ENCODE measurements at regions not wholly inside any gene's neighbourhood (a gene's known extent, or its start where the extent isn't known, plus 50 kb on each side); places are given as distances from the start of the nearest gene placed in this dataset.
A peak's percentile ranks its signal among the peaks of the same experiment; 100 is the strongest.

- Histone ChIP-seq H3K4me3 (no peak overlapping the region), H3K27ac (no peak overlapping the region), H3K27me3 (no peaks in the 10 kb centered on the region), H3K9me3 (no peaks in the 10 kb centered on the region), H3K4me1 (peaks cover 3% of the 10 kb centered on the region), H3K9ac (ENCODE audit: low read depth in 2 of 2, low read length in 2 of 2) (no peak overlapping the region), H3K36me3 (no peaks in the 10 kb centered on the region)
- TF ChIP-seq CTCF (IDR thresholded peaks at IDR 0.05) = no peak
- DNase-seq = no peak
- intact Hi-C loops (cut with DNase I) = no loop called here
Measured at GRCh38 chr4:79211490-79211889, 114.4 kb downstream of the NAA11 start.

- H3K27ac ChIP-seq = peak overlapping the region; percentile 34
Measured at GRCh38 chr4:79210636-79211049, 115.2 kb downstream of the NAA11 start.

GRCh38 chr4:79209822-79210635, 115.8 kb downstream of the NAA11 start:
- peak; percentile 78 for DNase-seq
- H3K36me3 ChIP-seq = no peaks in the 10 kb centered on the region
- H3K27ac ChIP-seq = peak overlapping the region; percentile 34
- intact Hi-C loops (cut with DNase I) = no loop called here
- no peak for TF ChIP-seq CTCF (IDR thresholded peaks at IDR 0.05)
- H3K9me3 ChIP-seq = no peaks in the 10 kb centered on the region
- H3K9ac ChIP-seq (ENCODE audit: low read depth in 2 of 2, low read length in 2 of 2) = no peak overlapping the region
- no peaks in the 10 kb centered on the region for H3K27me3 ChIP-seq
- peaks cover 3% of the 10 kb centered on the region for H3K4me1 ChIP-seq
- no peak overlapping the region for H3K4me3 ChIP-seq

More at GRCh38 chr4:79210636-79211049, 115.2 kb downstream of the NAA11 start:
- H3K9ac ChIP-seq (ENCODE audit: low read depth in 2 of 2, low read length in 2 of 2) = no peak overlapping the region
- H3K27me3 ChIP-seq = no peaks in the 10 kb centered on the region
- intact Hi-C loops (cut with DNase I) = no loop called here
- peaks cover 3% of the 10 kb centered on the region for H3K4me1 ChIP-seq
- no peaks in the 10 kb centered on the region for H3K9me3 ChIP-seq
- H3K36me3 ChIP-seq = no peaks in the 10 kb centered on the region
- no peak for DNase-seq
- no peak for TF ChIP-seq CTCF (IDR thresholded peaks at IDR 0.05)
- H3K4me3 ChIP-seq = no peak overlapping the region

GRCh38 chr4:79209081-79209480, 116.8 kb downstream of the NAA11 start:
- H3K36me3 ChIP-seq = no peaks in the 10 kb centered on the region
- no peak overlapping the region for H3K9ac ChIP-seq (ENCODE audit: low read depth in 2 of 2, low read length in 2 of 2)
- H3K27ac ChIP-seq = no peak overlapping the region
- H3K9me3 ChIP-seq = no peaks in the 10 kb centered on the region
- no peak for DNase-seq
- no peak overlapping the region for H3K4me3 ChIP-seq
- intact Hi-C loops (cut with DNase I) = no loop called here
- H3K27me3 ChIP-seq = no peaks in the 10 kb centered on the region
- peaks cover 3% of the 10 kb centered on the region for H3K4me1 ChIP-seq
- TF ChIP-seq CTCF (IDR thresholded peaks at IDR 0.05) = no peak

- H3K4me3 ChIP-seq = no peak overlapping the region
- no peaks in the 10 kb centered on the region for H3K9me3 ChIP-seq
- H3K27me3 ChIP-seq = no peaks in the 10 kb centered on the region
- no peak for DNase-seq
- no peak overlapping the region for H3K27ac ChIP-seq
- no peaks in the 10 kb centered on the region for H3K36me3 ChIP-seq
- H3K9ac ChIP-seq (ENCODE audit: low read depth in 2 of 2, low read length in 2 of 2) = no peak overlapping the region
- peaks cover 3% of the 10 kb centered on the region for H3K4me1 ChIP-seq
- intact Hi-C loops (cut with DNase I) = no loop called here
- no peak for TF ChIP-seq CTCF (IDR thresholded peaks at IDR 0.05)
Measured at GRCh38 chr4:79207281-79207680, 118.6 kb downstream of the NAA11 start.

All from colonic mucosa (tissue), 4 donors.